ENCODE measurements at regions not wholly inside any gene's neighbourhood (a gene's known extent, or its start where the extent isn't known, plus 50 kb on each side); places are given as distances from the start of the nearest gene placed in this dataset.
A peak's percentile ranks its signal among the peaks of the same experiment; 100 is the strongest.

GRCh38 chr10:123492016-123492415 lies 174.1 kb upstream of the GPR26 start:
- no peak for ATAC-seq (ENCODE audit: low FRiP score in 2 of 2)
- H3K4me1 ChIP-seq, result no peaks in the 10 kb centered on the region
- peak in 1 of 2 donors; percentile 29 for DNase-seq
- H3K27me3 ChIP-seq, result no peaks in the 10 kb centered on the region
- H3K27ac ChIP-seq, result no peak overlapping the region
- 33 to 38% methylated on average over 14 of the region's 14 CpGs for WGBS, 2 donors
- H3K36me3 ChIP-seq, result no peaks in the 10 kb centered on the region
- H3K4me3 ChIP-seq, result no peak overlapping the region
- no peak for TF ChIP-seq POLR2AphosphoS5 (IDR thresholded peaks at IDR 0.05)
- TF ChIP-seq POLR2A (IDR thresholded peaks at IDR 0.05), result no peak
- no peak for TF ChIP-seq EP300 (IDR thresholded peaks at IDR 0.05)
- no peak for TF ChIP-seq CTCF (IDR thresholded peaks at IDR 0.05)
- no peaks in the 10 kb centered on the region for H3K9me3 ChIP-seq

GRCh38 chr10:123494301-123494808 lies 171.8 kb upstream of the GPR26 start:
- no peaks in the 10 kb centered on the region for H3K36me3 ChIP-seq
- ATAC-seq (ENCODE audit: low FRiP score in 2 of 2) (no peak), DNase-seq (no peak)
- H3K9me3 ChIP-seq, result no peaks in the 10 kb centered on the region
- no peak overlapping the region for H3K27ac ChIP-seq
- TF ChIP-seq CTCF (IDR thresholded peaks at IDR 0.05), result no peak
- TF ChIP-seq POLR2AphosphoS5 (IDR thresholded peaks at IDR 0.05), result no peak
- TF ChIP-seq EP300 (IDR thresholded peaks at IDR 0.05), result no peak
- TF ChIP-seq POLR2A (IDR thresholded peaks at IDR 0.05), result no peak
- no peaks in the 10 kb centered on the region for H3K4me1 ChIP-seq
- H3K4me3 ChIP-seq, result no peak overlapping the region
- WGBS, 2 donors, result 82 to 92% methylated on average over 2 to 5 of the region's 5 CpGs
- H3K27me3 ChIP-seq, result no peaks in the 10 kb centered on the region

GRCh38 chr10:123496375-123496774 lies 169.8 kb upstream of the GPR26 start:
- ATAC-seq (ENCODE audit: low FRiP score in 2 of 2), result no peak
- H3K4me1 ChIP-seq, result no peaks in the 10 kb centered on the region
- no peaks in the 10 kb centered on the region for H3K36me3 ChIP-seq
- 62 to 73% methylated on average over 5 to 6 of the region's 6 CpGs for WGBS, 2 donors
- no peaks in the 10 kb centered on the region for H3K9me3 ChIP-seq
- H3K27me3 ChIP-seq, result no peaks in the 10 kb centered on the region
- no peak overlapping the region for H3K27ac ChIP-seq
- H3K4me3 ChIP-seq, result no peak overlapping the region
- no peak for TF ChIP-seq CTCF (IDR thresholded peaks at IDR 0.05)
- no peak for DNase-seq

GRCh38 chr10:123496996-123497660 lies 169.0 kb upstream of the GPR26 start:
- no peak overlapping the region for H3K27ac ChIP-seq
- H3K27me3 ChIP-seq, result no peaks in the 10 kb centered on the region
- no peaks in the 10 kb centered on the region for H3K4me1 ChIP-seq
- no peaks in the 10 kb centered on the region for H3K9me3 ChIP-seq
- TF ChIP-seq EP300 (IDR thresholded peaks at IDR 0.05), result no peak
- TF ChIP-seq POLR2A (IDR thresholded peaks at IDR 0.05), result no peak
- no peak for TF ChIP-seq CTCF (IDR thresholded peaks at IDR 0.05)
- no peak for TF ChIP-seq POLR2AphosphoS5 (IDR thresholded peaks at IDR 0.05)
- ATAC-seq (ENCODE audit: low FRiP score in 2 of 2), result no peak
- DNase-seq, result no peak
- 53 to 65% methylated on average over 9 to 10 of the region's 10 CpGs for WGBS, 2 donors
- no peaks in the 10 kb centered on the region for H3K36me3 ChIP-seq
- no peak overlapping the region for H3K4me3 ChIP-seq

GRCh38 chr10:123500110-123500509 lies 166.0 kb upstream of the GPR26 start:
- H3K27ac ChIP-seq, result no peak overlapping the region
- WGBS, 2 donors, result 75 to 81% methylated on average over 7 of the region's 7 CpGs
- H3K4me3 ChIP-seq, result no peak overlapping the region
- no peak for ATAC-seq (ENCODE audit: low FRiP score in 2 of 2)
- no peaks in the 10 kb centered on the region for H3K4me1 ChIP-seq
- H3K9me3 ChIP-seq, result no peaks in the 10 kb centered on the region
- TF ChIP-seq EP300 (IDR thresholded peaks at IDR 0.05) (no peak), POLR2AphosphoS5 (IDR thresholded peaks at IDR 0.05) (no peak), CTCF (IDR thresholded peaks at IDR 0.05) (no peak), POLR2A (IDR thresholded peaks at IDR 0.05) (no peak)
- no peaks in the 10 kb centered on the region for H3K36me3 ChIP-seq
- no peak for DNase-seq
- H3K27me3 ChIP-seq, result no peaks in the 10 kb centered on the region
